CD1c-positive myeloid dendritic cell (primary cell): ENCODE measurements at regions not wholly inside any gene's neighbourhood (a gene's known extent, or its start where the extent isn't known, plus 50 kb on each side); places are given as distances from the start of the nearest gene placed in this dataset.

Source experiments
- DNase-seq: peaks from one replicate; pipeline ENCODE4 v3.0.0-alpha.2; 2016; ENCODE audit errors: extremely low spot score

GRCh38 chr1:212225416-212225815 is 59.8 kb upstream of the PPP2R5A start:
- no peak for DNase-seq

GRCh38 chr1:212225871-212226302 is 59.3 kb upstream of the PPP2R5A start:
- no peak for DNase-seq

- no peak for DNase-seq
Observed at GRCh38 chr1:212226467-212226866, 58.7 kb upstream of the PPP2R5A start.

GRCh38 chr1:212228076-212228475 is 57.1 kb upstream of the PPP2R5A start:
- no peak for DNase-seq

- no peak for DNase-seq
Observed at GRCh38 chr1:212228591-212229119, 56.6 kb upstream of the PPP2R5A start.

GRCh38 chr1:212229654-212230053 is 55.6 kb upstream of the PPP2R5A start:
- DNase-seq: no peak

- no peak for DNase-seq
Observed at GRCh38 chr1:212230329-212230728, 54.9 kb upstream of the PPP2R5A start.

- no peak for DNase-seq
Observed at GRCh38 chr1:212231372-212231771, 53.8 kb upstream of the PPP2R5A start.

GRCh38 chr1:212232090-212232489 is 53.1 kb upstream of the PPP2R5A start:
- peak; percentile 47 for DNase-seq

GRCh38 chr1:212233321-212233720 is 51.9 kb upstream of the PPP2R5A start:
- no peak for DNase-seq

GRCh38 chr1:212234431-212235395 is 50.5 kb upstream of the PPP2R5A start:
- DNase-seq: peak; percentile 84
